GM23338 (cell line): ENCODE measurements at regions not wholly inside any gene's neighbourhood (a gene's known extent, or its start where the extent isn't known, plus 50 kb on each side); places are given as distances from the start of the nearest gene placed in this dataset.

ENCODE experiments used
- CREB1 ChIP-seq: fragments of 250-450 bp; sonication (Bioruptor Pico); IDR thresholded peaks from 2 replicates; pipeline ENCODE4 v1.5.0; 2020; ENCODE audit warnings: low read depth, mild to moderate bottlenecking, moderate library complexity
- EZH2 ChIP-seq: fragments of 200-600 bp; sonication (generic); IDR thresholded peaks from one replicate; pipeline ENCODE4 v1.8.0; 2017; ENCODE audit warnings: antibody characterized with exemption, mild to moderate bottlenecking, low read depth; ENCODE audit not compliant: unreplicated experiment
- EZH2phosphoT487 ChIP-seq: fragments of 200-600 bp; sonication (generic); IDR thresholded peaks from one replicate; pipeline ENCODE4 v1.8.1; 2018; ENCODE audit warnings: antibody characterized with exemption; ENCODE audit not compliant: unreplicated experiment
- POLR2AphosphoS5 ChIP-seq: IDR thresholded peaks from 2 replicates; pipeline ENCODE4 v1.6.1; 2016; ENCODE audit warnings: antibody characterized with exemption, low read depth
- TF ChIP-seq, protein P1 (sequence below), 2 experiments: fragments of 200-600 bp in 1 of 2; sonication (generic) in 1 of 2; conservative IDR thresholded peaks; 2 replicates each; pipeline versions ENCODE4 v1.5.1 to v1.6.1; 2016 to 2017; ENCODE audit warnings: antibody characterized with exemption in 2 of 2, low read depth in 2 of 2, mild to moderate bottlenecking in 2 of 2, moderate library complexity in 1 of 2
- TF ChIP-seq, protein P2 (sequence below): IDR thresholded peaks from one replicate; pipeline ENCODE4 v1.6.1; 2018; ENCODE audit warnings: antibody characterized with exemption; ENCODE audit not compliant: unreplicated experiment

DNA sequence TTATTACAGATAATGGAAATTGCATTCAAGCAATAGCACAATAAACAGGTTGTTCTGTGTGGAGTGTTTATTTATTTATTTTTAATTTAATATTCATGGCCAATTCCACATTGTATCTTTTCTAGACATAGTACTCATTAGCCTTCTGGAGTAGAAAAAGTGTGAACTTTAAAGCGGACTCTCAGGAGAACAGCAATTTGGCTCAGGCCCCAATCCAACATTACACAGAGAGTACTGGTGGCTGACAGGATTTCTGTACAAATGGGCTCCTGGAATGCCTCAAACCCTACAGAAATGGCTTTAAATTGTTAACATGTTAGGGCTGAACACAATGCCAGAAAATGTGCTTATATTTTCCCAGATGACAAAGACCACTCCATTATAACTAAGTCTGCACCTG, 533.9 kb upstream of the NXPH2 start:
- TF ChIP-seq EZH2 = no peak
- TF ChIP-seq, protein P1, sequence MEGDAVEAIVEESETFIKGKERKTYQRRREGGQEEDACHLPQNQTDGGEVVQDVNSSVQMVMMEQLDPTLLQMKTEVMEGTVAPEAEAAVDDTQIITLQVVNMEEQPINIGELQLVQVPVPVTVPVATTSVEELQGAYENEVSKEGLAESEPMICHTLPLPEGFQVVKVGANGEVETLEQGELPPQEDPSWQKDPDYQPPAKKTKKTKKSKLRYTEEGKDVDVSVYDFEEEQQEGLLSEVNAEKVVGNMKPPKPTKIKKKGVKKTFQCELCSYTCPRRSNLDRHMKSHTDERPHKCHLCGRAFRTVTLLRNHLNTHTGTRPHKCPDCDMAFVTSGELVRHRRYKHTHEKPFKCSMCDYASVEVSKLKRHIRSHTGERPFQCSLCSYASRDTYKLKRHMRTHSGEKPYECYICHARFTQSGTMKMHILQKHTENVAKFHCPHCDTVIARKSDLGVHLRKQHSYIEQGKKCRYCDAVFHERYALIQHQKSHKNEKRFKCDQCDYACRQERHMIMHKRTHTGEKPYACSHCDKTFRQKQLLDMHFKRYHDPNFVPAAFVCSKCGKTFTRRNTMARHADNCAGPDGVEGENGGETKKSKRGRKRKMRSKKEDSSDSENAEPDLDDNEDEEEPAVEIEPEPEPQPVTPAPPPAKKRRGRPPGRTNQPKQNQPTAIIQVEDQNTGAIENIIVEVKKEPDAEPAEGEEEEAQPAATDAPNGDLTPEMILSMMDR (conservative IDR thresholded peaks at IDR 0.05; ENCODE audit: low read depth in 2 of 2) = no peak
- no peak for TF ChIP-seq POLR2AphosphoS5
- no peak for TF ChIP-seq CREB1
- TF ChIP-seq EZH2phosphoT487 = no peak
- TF ChIP-seq, protein P2, sequence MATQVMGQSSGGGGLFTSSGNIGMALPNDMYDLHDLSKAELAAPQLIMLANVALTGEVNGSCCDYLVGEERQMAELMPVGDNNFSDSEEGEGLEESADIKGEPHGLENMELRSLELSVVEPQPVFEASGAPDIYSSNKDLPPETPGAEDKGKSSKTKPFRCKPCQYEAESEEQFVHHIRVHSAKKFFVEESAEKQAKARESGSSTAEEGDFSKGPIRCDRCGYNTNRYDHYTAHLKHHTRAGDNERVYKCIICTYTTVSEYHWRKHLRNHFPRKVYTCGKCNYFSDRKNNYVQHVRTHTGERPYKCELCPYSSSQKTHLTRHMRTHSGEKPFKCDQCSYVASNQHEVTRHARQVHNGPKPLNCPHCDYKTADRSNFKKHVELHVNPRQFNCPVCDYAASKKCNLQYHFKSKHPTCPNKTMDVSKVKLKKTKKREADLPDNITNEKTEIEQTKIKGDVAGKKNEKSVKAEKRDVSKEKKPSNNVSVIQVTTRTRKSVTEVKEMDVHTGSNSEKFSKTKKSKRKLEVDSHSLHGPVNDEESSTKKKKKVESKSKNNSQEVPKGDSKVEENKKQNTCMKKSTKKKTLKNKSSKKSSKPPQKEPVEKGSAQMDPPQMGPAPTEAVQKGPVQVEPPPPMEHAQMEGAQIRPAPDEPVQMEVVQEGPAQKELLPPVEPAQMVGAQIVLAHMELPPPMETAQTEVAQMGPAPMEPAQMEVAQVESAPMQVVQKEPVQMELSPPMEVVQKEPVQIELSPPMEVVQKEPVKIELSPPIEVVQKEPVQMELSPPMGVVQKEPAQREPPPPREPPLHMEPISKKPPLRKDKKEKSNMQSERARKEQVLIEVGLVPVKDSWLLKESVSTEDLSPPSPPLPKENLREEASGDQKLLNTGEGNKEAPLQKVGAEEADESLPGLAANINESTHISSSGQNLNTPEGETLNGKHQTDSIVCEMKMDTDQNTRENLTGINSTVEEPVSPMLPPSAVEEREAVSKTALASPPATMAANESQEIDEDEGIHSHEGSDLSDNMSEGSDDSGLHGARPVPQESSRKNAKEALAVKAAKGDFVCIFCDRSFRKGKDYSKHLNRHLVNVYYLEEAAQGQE = no peak
